ENCODE measurements at regions not wholly inside any gene's neighbourhood (a gene's known extent, or its start where the extent isn't known, plus 50 kb on each side); places are given as distances from the start of the nearest gene placed in this dataset.

DNA sequence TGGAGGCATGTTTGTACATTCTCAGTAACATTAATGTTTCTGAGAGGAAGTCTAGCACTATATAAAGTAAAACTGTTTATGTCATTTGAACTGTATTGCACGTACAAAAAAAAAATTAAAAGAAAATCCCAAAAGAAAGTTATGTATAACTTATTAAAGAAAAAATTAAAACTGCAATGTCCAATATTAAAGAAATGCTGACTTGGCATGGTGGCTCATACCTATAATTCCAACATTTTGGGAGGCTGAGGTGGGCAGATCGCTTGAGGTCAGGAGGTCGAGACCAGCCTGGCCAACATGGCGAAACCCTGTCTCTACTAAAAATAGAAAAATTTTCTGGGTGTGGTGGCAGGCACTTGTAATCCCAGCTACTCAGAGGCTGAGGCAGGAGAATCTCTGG lies 178.7 kb upstream of the VIPR2 start:
- TF ChIP-seq, protein P1, sequence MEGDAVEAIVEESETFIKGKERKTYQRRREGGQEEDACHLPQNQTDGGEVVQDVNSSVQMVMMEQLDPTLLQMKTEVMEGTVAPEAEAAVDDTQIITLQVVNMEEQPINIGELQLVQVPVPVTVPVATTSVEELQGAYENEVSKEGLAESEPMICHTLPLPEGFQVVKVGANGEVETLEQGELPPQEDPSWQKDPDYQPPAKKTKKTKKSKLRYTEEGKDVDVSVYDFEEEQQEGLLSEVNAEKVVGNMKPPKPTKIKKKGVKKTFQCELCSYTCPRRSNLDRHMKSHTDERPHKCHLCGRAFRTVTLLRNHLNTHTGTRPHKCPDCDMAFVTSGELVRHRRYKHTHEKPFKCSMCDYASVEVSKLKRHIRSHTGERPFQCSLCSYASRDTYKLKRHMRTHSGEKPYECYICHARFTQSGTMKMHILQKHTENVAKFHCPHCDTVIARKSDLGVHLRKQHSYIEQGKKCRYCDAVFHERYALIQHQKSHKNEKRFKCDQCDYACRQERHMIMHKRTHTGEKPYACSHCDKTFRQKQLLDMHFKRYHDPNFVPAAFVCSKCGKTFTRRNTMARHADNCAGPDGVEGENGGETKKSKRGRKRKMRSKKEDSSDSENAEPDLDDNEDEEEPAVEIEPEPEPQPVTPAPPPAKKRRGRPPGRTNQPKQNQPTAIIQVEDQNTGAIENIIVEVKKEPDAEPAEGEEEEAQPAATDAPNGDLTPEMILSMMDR (IDR thresholded peaks at IDR 0.05) = no peak
- TF ChIP-seq ZFX (IDR thresholded peaks at IDR 0.05; ENCODE audit: borderline replicate concordance) = no peak
